ENCODE measurements at regions not wholly inside any gene's neighbourhood (a gene's known extent, or its start where the extent isn't known, plus 50 kb on each side); places are given as distances from the start of the nearest gene placed in this dataset.
"Not testable (repeated sequence)": the region's sequence is repeated elsewhere in the genome, so short reads cannot be mapped to it uniquely, and the experiment has no call there.

DNA sequence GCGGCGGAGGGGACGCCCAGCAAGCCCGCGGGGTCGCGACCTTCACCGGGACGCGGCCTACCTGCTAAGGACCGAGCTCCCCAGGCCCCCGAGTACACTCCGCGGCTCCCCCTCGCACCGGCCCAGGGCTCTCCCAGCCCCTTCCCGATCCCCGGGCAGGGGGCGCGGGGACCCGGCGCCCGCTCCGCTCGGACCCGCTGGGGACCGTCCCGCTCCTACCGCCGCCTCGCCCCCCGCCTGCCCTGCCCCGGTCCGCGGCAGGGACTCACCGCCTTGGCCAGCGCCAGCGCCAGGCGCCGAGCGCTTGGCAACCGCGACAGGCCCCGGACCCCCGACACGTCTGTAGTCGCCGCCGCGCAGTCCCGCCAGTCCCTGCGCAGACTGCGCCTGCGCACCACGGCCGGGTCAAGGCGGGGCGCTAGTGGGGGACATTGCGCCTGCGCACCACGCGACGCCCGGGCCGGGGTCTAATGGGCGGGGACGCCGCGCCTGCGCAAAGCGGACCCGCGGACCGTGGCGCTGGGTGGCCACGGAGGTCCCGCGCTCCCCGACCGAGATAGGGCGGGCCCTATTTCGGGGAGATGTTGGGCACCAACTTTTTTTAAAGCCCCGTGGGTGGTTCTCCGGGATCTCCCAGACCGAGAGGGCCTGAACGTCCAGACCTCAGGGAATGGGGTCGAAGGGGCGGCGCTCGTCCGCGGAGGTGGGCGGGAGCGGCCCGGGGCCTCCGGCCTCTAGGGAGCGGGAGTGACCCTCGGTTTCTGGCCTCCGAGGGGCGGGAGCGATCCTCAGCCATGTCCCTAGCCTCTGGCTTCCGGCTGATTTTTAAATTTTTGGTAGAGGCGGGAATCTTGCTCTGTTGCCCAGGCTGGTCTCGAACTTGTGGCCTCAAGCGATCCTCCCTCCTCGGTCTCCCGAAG, 81.8 kb upstream of the TNK2 start:
- not testable (repeated sequence) for TF ChIP-seq POLR2AphosphoS5 (IDR thresholded peaks at IDR 0.05; ENCODE audit: low read depth, low read length)
- TF ChIP-seq POLR2A (IDR thresholded peaks at IDR 0.05; ENCODE audit: low read depth, low read length) = peak; percentile 39; the same call in 1 of the 2 replicates
